ENCODE measurements at regions not wholly inside any gene's neighbourhood (a gene's known extent, or its start where the extent isn't known, plus 50 kb on each side); places are given as distances from the start of the nearest gene placed in this dataset.

DNA sequence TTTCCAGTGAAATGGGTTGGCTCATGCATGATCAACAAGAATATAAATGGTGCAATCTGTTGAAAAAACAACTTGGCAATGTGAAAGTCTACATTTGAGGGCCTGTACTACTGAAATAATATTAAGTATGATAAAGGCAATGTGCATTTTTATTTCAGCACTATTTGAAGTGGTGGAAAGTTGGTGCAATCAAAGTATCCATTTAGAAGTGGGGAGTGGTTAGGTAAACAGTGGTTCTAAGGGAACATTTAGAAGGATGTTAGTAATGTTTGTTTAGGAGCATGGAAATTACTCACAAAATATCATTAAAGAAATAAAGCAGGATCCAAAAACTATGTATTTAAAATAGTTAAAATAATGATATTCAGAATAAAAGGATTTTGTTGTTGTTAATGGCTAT lies 60.2 kb downstream of the CHRM3 start:
- TF ChIP-seq, protein P1, sequence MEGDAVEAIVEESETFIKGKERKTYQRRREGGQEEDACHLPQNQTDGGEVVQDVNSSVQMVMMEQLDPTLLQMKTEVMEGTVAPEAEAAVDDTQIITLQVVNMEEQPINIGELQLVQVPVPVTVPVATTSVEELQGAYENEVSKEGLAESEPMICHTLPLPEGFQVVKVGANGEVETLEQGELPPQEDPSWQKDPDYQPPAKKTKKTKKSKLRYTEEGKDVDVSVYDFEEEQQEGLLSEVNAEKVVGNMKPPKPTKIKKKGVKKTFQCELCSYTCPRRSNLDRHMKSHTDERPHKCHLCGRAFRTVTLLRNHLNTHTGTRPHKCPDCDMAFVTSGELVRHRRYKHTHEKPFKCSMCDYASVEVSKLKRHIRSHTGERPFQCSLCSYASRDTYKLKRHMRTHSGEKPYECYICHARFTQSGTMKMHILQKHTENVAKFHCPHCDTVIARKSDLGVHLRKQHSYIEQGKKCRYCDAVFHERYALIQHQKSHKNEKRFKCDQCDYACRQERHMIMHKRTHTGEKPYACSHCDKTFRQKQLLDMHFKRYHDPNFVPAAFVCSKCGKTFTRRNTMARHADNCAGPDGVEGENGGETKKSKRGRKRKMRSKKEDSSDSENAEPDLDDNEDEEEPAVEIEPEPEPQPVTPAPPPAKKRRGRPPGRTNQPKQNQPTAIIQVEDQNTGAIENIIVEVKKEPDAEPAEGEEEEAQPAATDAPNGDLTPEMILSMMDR (IDR thresholded peaks at IDR 0.05): no peak
- TF ChIP-seq POLR2AphosphoS5 (IDR thresholded peaks at IDR 0.05; ENCODE audit: low read depth, low read length) (no peak), TCF7L2 (IDR thresholded peaks at IDR 0.05; ENCODE audit: low read depth, low read length) (no peak)
- TF ChIP-seq, protein P2, sequence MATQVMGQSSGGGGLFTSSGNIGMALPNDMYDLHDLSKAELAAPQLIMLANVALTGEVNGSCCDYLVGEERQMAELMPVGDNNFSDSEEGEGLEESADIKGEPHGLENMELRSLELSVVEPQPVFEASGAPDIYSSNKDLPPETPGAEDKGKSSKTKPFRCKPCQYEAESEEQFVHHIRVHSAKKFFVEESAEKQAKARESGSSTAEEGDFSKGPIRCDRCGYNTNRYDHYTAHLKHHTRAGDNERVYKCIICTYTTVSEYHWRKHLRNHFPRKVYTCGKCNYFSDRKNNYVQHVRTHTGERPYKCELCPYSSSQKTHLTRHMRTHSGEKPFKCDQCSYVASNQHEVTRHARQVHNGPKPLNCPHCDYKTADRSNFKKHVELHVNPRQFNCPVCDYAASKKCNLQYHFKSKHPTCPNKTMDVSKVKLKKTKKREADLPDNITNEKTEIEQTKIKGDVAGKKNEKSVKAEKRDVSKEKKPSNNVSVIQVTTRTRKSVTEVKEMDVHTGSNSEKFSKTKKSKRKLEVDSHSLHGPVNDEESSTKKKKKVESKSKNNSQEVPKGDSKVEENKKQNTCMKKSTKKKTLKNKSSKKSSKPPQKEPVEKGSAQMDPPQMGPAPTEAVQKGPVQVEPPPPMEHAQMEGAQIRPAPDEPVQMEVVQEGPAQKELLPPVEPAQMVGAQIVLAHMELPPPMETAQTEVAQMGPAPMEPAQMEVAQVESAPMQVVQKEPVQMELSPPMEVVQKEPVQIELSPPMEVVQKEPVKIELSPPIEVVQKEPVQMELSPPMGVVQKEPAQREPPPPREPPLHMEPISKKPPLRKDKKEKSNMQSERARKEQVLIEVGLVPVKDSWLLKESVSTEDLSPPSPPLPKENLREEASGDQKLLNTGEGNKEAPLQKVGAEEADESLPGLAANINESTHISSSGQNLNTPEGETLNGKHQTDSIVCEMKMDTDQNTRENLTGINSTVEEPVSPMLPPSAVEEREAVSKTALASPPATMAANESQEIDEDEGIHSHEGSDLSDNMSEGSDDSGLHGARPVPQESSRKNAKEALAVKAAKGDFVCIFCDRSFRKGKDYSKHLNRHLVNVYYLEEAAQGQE (IDR thresholded peaks at IDR 0.05; ENCODE audit: insufficient read depth in 1 of 2, low read depth in 2 of 2, low read length in 1 of 2): no peak
